ENCODE measurements at regions not wholly inside any gene's neighbourhood (a gene's known extent, or its start where the extent isn't known, plus 50 kb on each side); places are given as distances from the start of the nearest gene placed in this dataset.

DNA sequence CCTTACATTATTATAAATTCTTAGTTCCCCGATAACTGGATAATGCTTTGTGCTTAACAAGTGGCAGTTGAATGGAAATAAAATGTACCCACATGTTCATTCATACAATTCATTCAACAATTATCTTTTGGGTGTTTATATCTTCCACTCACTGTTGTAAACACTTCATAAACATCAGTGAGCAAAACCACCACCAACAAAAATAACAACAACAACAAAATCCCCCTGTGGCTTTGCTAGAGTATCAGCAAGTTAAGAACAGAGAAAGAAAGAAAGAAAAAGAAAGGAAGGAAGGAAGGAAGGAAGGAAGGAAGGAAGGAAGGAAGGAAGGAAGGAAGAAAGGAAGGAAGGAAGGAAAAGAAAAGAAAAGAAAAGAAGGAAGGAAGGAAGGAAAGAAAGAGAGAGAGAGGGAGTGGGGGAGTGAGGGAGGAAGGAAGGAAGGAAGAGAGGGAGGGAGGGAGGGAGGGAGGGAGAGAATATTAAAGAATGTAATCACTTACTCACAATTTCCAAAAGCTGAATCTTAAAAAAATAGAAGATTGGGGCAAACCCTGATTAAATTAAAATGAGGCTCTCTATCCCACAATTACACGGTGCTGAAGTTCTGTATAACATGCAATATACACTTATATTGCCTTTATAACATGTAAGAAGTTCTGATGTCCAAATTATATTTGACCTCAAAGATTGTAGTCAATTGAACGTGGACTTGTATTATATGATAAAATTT lies 2238.8 kb downstream of the LRRC4C start:
- peak overlapping the region; percentile 47 for H3K27ac ChIP-seq (ENCODE audit: low read length)
- H3K9me2 ChIP-seq (ENCODE audit: insufficient read depth, low read length) = no peaks in the 10 kb centered on the region
- no peak for TF ChIP-seq EP300 (conservative IDR thresholded peaks at IDR 0.05; ENCODE audit: poor library complexity, severe bottlenecking)
- TF ChIP-seq SMC3 (conservative IDR thresholded peaks at IDR 0.05; ENCODE audit: poor library complexity) = no peak
- no peak for TF ChIP-seq MXI1 (conservative IDR thresholded peaks at IDR 0.05; ENCODE audit: poor library complexity, severe bottlenecking)
- no peak for TF ChIP-seq RAD21 (conservative IDR thresholded peaks at IDR 0.05)
- no peak for TF ChIP-seq POLR2AphosphoS5 (IDR thresholded peaks at IDR 0.05)
- TF ChIP-seq, protein P1, sequence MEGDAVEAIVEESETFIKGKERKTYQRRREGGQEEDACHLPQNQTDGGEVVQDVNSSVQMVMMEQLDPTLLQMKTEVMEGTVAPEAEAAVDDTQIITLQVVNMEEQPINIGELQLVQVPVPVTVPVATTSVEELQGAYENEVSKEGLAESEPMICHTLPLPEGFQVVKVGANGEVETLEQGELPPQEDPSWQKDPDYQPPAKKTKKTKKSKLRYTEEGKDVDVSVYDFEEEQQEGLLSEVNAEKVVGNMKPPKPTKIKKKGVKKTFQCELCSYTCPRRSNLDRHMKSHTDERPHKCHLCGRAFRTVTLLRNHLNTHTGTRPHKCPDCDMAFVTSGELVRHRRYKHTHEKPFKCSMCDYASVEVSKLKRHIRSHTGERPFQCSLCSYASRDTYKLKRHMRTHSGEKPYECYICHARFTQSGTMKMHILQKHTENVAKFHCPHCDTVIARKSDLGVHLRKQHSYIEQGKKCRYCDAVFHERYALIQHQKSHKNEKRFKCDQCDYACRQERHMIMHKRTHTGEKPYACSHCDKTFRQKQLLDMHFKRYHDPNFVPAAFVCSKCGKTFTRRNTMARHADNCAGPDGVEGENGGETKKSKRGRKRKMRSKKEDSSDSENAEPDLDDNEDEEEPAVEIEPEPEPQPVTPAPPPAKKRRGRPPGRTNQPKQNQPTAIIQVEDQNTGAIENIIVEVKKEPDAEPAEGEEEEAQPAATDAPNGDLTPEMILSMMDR (IDR thresholded peaks at IDR 0.05; ENCODE audit: poor library complexity, severe bottlenecking) = no peak
- TF ChIP-seq TAF1 (IDR thresholded peaks at IDR 0.05; ENCODE audit: low read depth) = no peak
- no peak for TF ChIP-seq EZH2 (IDR thresholded peaks at IDR 0.05; ENCODE audit: borderline replicate concordance, insufficient read depth, low read length, poor library complexity, severe bottlenecking)
- TF ChIP-seq, protein P2, sequence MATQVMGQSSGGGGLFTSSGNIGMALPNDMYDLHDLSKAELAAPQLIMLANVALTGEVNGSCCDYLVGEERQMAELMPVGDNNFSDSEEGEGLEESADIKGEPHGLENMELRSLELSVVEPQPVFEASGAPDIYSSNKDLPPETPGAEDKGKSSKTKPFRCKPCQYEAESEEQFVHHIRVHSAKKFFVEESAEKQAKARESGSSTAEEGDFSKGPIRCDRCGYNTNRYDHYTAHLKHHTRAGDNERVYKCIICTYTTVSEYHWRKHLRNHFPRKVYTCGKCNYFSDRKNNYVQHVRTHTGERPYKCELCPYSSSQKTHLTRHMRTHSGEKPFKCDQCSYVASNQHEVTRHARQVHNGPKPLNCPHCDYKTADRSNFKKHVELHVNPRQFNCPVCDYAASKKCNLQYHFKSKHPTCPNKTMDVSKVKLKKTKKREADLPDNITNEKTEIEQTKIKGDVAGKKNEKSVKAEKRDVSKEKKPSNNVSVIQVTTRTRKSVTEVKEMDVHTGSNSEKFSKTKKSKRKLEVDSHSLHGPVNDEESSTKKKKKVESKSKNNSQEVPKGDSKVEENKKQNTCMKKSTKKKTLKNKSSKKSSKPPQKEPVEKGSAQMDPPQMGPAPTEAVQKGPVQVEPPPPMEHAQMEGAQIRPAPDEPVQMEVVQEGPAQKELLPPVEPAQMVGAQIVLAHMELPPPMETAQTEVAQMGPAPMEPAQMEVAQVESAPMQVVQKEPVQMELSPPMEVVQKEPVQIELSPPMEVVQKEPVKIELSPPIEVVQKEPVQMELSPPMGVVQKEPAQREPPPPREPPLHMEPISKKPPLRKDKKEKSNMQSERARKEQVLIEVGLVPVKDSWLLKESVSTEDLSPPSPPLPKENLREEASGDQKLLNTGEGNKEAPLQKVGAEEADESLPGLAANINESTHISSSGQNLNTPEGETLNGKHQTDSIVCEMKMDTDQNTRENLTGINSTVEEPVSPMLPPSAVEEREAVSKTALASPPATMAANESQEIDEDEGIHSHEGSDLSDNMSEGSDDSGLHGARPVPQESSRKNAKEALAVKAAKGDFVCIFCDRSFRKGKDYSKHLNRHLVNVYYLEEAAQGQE (IDR thresholded peaks at IDR 0.05; ENCODE audit: borderline replicate concordance) = no peak
- no peak overlapping the region for H3K4me2 ChIP-seq (ENCODE audit: low read length)
- H3K79me2 ChIP-seq (replicated peaks; ENCODE audit: insufficient read depth, low read length) = no peaks in the 10 kb centered on the region
- no peak overlapping the region for H3K4me3 ChIP-seq (ENCODE audit: low read length)
- H3K27me3 ChIP-seq (ENCODE audit: insufficient read depth, low read depth, low read length) = no peaks in the 10 kb centered on the region
- H3K9me3 ChIP-seq (ENCODE audit: low read length) = no peaks in the 10 kb centered on the region
- H2AFZ ChIP-seq (ENCODE audit: low read depth, low read length) = no peak overlapping the region
- H4K20me1 ChIP-seq (ENCODE audit: insufficient read depth) = no peaks in the 10 kb centered on the region
- H3K36me3 ChIP-seq (ENCODE audit: insufficient read depth, low read length) = no peaks in the 10 kb centered on the region
- no peaks in the 10 kb centered on the region for H3F3A ChIP-seq (ENCODE audit: insufficient read depth, low read length, poor library complexity, severe bottlenecking)
- no peak overlapping the region for H3K9ac ChIP-seq (ENCODE audit: low read length)

DNA sequence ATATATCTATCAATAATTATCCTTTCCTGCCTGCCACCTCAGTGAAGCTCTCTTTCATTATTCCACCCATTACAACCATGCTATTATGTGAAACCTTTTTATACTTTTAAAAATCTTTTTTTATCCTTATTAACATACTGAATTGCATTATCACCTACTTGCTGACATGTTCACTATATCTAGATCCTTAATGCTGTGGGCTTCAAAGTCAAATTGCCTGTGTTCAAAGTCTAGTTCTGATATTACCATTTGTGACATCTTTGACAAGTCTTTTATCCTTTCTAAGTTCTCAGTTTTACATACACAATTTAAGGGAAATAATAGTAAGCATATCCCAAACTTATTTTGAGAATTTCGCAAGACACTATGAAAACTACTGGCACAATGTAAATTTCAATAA lies 2239.4 kb downstream of the LRRC4C start:
- no peaks in the 10 kb centered on the region for H3K36me3 ChIP-seq (ENCODE audit: insufficient read depth, low read length)
- H3K9ac ChIP-seq (ENCODE audit: low read length) = no peak overlapping the region
- no peaks in the 10 kb centered on the region for H3K9me2 ChIP-seq (ENCODE audit: insufficient read depth, low read length)
- no peaks in the 10 kb centered on the region for H3K79me2 ChIP-seq (replicated peaks; ENCODE audit: insufficient read depth, low read length)
- H3K27me3 ChIP-seq (ENCODE audit: insufficient read depth, low read depth, low read length) = no peaks in the 10 kb centered on the region
- peak; percentile 51 for TF ChIP-seq POLR2AphosphoS5 (IDR thresholded peaks at IDR 0.05)
- peak; percentile 90 for TF ChIP-seq EP300 (conservative IDR thresholded peaks at IDR 0.05; ENCODE audit: poor library complexity, severe bottlenecking)
- no peak for TF ChIP-seq EZH2 (IDR thresholded peaks at IDR 0.05; ENCODE audit: borderline replicate concordance, insufficient read depth, low read length, poor library complexity, severe bottlenecking)
- H3F3A ChIP-seq (ENCODE audit: insufficient read depth, low read length, poor library complexity, severe bottlenecking) = no peaks in the 10 kb centered on the region
- H3K27ac ChIP-seq (ENCODE audit: low read length) = peak overlapping the region; percentile 74
- H4K20me1 ChIP-seq (ENCODE audit: insufficient read depth) = no peaks in the 10 kb centered on the region
- no peaks in the 10 kb centered on the region for H3K9me3 ChIP-seq (ENCODE audit: low read length)
- H2AFZ ChIP-seq (ENCODE audit: low read depth, low read length) = no peak overlapping the region
- no peak overlapping the region for H3K4me2 ChIP-seq (ENCODE audit: low read length)
- H3K4me3 ChIP-seq (ENCODE audit: low read length) = no peak overlapping the region
